HG03354 (cell line): ENCODE measurements at regions not wholly inside any gene's neighbourhood (a gene's known extent, or its start where the extent isn't known, plus 50 kb on each side); places are given as distances from the start of the nearest gene placed in this dataset.

ENCODE experiments used
- ATAC-seq: cut with Tn5 transposase; IDR thresholded peaks from one replicate; pipeline ENCODE4 v1.9.1; 2021; ENCODE audit warnings: mild to moderate bottlenecking; ENCODE audit not compliant: unreplicated experiment, poor library complexity, severe bottlenecking

GRCh38 chr17:55635253-55635914 lies 87.3 kb downstream of the TMEM100 start:
- no peak for ATAC-seq

- no peak for ATAC-seq
Measured at GRCh38 chr17:55634702-55635101, 88.0 kb downstream of the TMEM100 start.

- no peak for ATAC-seq
Measured at GRCh38 chr17:55632893-55633292, 89.8 kb downstream of the TMEM100 start.

- ATAC-seq: no peak
Measured at GRCh38 chr17:55632236-55632635, 90.4 kb downstream of the TMEM100 start.

GRCh38 chr17:55629995-55630394 lies 92.7 kb downstream of the TMEM100 start:
- ATAC-seq: no peak

- ATAC-seq: peak; percentile 69
Measured at GRCh38 chr17:55625521-55625920, 97.1 kb downstream of the TMEM100 start.

- ATAC-seq: peak; percentile 76
Measured at GRCh38 chr17:55624772-55625433, 97.8 kb downstream of the TMEM100 start.

GRCh38 chr17:55622547-55622946 lies 100.1 kb downstream of the TMEM100 start:
- ATAC-seq: no peak

- no peak for ATAC-seq
Measured at GRCh38 chr17:55620945-55621344, 101.7 kb downstream of the TMEM100 start.

GRCh38 chr17:55620023-55620422 lies 102.6 kb downstream of the TMEM100 start:
- no peak for ATAC-seq

- no peak for ATAC-seq
Measured at GRCh38 chr17:55617441-55617840, 105.2 kb downstream of the TMEM100 start.

GRCh38 chr17:55614061-55614460 lies 102.8 kb upstream of the SMIM36 start:
- ATAC-seq: no peak

GRCh38 chr17:55612691-55613141 lies 101.5 kb upstream of the SMIM36 start:
- no peak for ATAC-seq

- no peak for ATAC-seq
Measured at GRCh38 chr17:55607731-55608341, 96.6 kb upstream of the SMIM36 start.

GRCh38 chr17:55606488-55606815 lies 95.2 kb upstream of the SMIM36 start:
- ATAC-seq: no peak

GRCh38 chr17:55605705-55606487 lies 94.6 kb upstream of the SMIM36 start:
- ATAC-seq: no peak

GRCh38 chr17:55601874-55602364 lies 90.7 kb upstream of the SMIM36 start:
- peak; percentile 74 for ATAC-seq

- ATAC-seq: no peak
Measured at GRCh38 chr17:55598495-55598894, 87.2 kb upstream of the SMIM36 start.

GRCh38 chr17:55588446-55589242 lies 77.4 kb upstream of the SMIM36 start:
- no peak for ATAC-seq
